Keratinocyte (primary cell): ENCODE measurements at regions not wholly inside any gene's neighbourhood (a gene's known extent, or its start where the extent isn't known, plus 50 kb on each side); places are given as distances from the start of the nearest gene placed in this dataset.

Source experiments
- DNase-seq: peaks from one replicate; pipeline ENCODE4 v3.0.0-alpha.2; 2011; ENCODE audit warnings: low read depth, missing footprints, low spot score
- FAIRE-seq: peaks from 2 replicates; lab custom pipeline; 2011; peaks lifted over from hg19 to GRCh38; lab: Jason Lieb, UNC
- H2AFZ ChIP-seq: 2 replicates; pipeline ENCODE4 v1.6.0; 2012; ENCODE audit warnings: low read length, control low read depth, inconsistent platforms; ENCODE audit not compliant: control insufficient read depth
- H3K27ac ChIP-seq: 2 replicates; pipeline ENCODE4 v1.5.1; 2011; ENCODE audit warnings: low read length; ENCODE audit not compliant: control insufficient read depth, insufficient read depth
- H3K27me3 ChIP-seq: 3 replicates; pipeline ENCODE4 v1.6.0; 2011; ENCODE audit warnings: low read length; ENCODE audit not compliant: control insufficient read depth, insufficient read depth; ENCODE audit errors: extremely low read depth
- H3K36me3 ChIP-seq, 2 experiments: 2 replicates in 1 of 2; 3 replicates in 1 of 2; pipeline ENCODE4 v1.5.1; 2011; ENCODE audit warnings: low read length in 2 of 2, mild to moderate bottlenecking in 1 of 2; ENCODE audit not compliant: control insufficient read depth in 2 of 2, insufficient read depth in 2 of 2; ENCODE audit errors: extremely low read depth in 1 of 2
- H3K4me1 ChIP-seq: 3 replicates; pipeline ENCODE4 v1.5.1; 2011; ENCODE audit warnings: low read length; ENCODE audit not compliant: control insufficient read depth, insufficient read depth; ENCODE audit errors: extremely low read depth
- H3K4me2 ChIP-seq: 3 replicates; pipeline ENCODE4 v1.6.0; 2011; ENCODE audit warnings: low read depth, low read length; ENCODE audit not compliant: control insufficient read depth, insufficient read depth; ENCODE audit errors: extremely low read depth
- H3K4me3 ChIP-seq, 3 experiments: fragments of 200-600 bp in 1 of 3; sonication (generic) in 1 of 3; 2 replicates in 2 of 3; 3 replicates in 1 of 3; pipeline ENCODE4 v1.5.1; 2011 to 2016; ENCODE audit warnings: low read length in 3 of 3, mild to moderate bottlenecking in 3 of 3, control low read depth in 2 of 3, inconsistent platforms in 1 of 3, low read depth in 1 of 3, mixed read lengths in 1 of 3, mixed run types in 1 of 3, moderate library complexity in 1 of 3; ENCODE audit not compliant: control insufficient read depth in 2 of 3, insufficient read depth in 2 of 3; ENCODE audit errors: extremely low read depth in 1 of 3
- H3K79me2 ChIP-seq: 2 replicates; pipeline ENCODE4 v1.6.0; 2012; ENCODE audit warnings: low read length; ENCODE audit not compliant: control insufficient read depth, insufficient read depth
- H3K9ac ChIP-seq: 3 replicates; pipeline ENCODE4 v1.6.0; 2011; ENCODE audit warnings: low read length; ENCODE audit not compliant: control insufficient read depth, insufficient read depth; ENCODE audit errors: extremely low read depth
- H3K9me1 ChIP-seq: 3 replicates; pipeline ENCODE4 v1.6.0; 2011; ENCODE audit warnings: low read length; ENCODE audit not compliant: control insufficient read depth, insufficient read depth; ENCODE audit errors: extremely low read depth
- H3K9me3 ChIP-seq: 2 replicates; pipeline ENCODE4 v1.5.1; 2012; ENCODE audit warnings: low read depth, low read length; ENCODE audit not compliant: control insufficient read depth
- H4K20me1 ChIP-seq: 3 replicates; pipeline ENCODE4 v1.6.0; 2011; ENCODE audit warnings: low read length; ENCODE audit not compliant: control insufficient read depth, insufficient read depth; ENCODE audit errors: extremely low read depth
- EZH2 ChIP-seq: IDR thresholded peaks from one replicate; pipeline ENCODE4 v1.6.1; 2012; ENCODE audit warnings: inconsistent platforms, mild to moderate bottlenecking, low read length, moderate library complexity
- dilution Hi-C: fragments of 300-500 bp; cut with MboI; formaldehyde crosslinking; loops from one replicate; pipeline ENCODE4 v1.7.0; 2020; ENCODE audit warnings: low sequenced_read_pairs; ENCODE audit not compliant: extremely low pct_ligation_motif_present
- TF ChIP-seq, protein P1 (sequence below), 3 experiments: IDR thresholded peaks in 1 of 3; conservative IDR thresholded peaks in 1 of 3; optimal IDR thresholded peaks in 1 of 3; 2 replicates in 2 of 3; 3 replicates in 1 of 3; pipeline versions ENCODE3 to v1.5.1; 2011; ENCODE audit warnings: low read length in 3 of 3, mild to moderate bottlenecking in 3 of 3, moderate library complexity in 2 of 3, control low read depth in 1 of 3, inconsistent platforms in 1 of 3; ENCODE audit not compliant: insufficient read depth in 2 of 3; ENCODE audit errors: extremely low read depth in 1 of 3

DNA sequence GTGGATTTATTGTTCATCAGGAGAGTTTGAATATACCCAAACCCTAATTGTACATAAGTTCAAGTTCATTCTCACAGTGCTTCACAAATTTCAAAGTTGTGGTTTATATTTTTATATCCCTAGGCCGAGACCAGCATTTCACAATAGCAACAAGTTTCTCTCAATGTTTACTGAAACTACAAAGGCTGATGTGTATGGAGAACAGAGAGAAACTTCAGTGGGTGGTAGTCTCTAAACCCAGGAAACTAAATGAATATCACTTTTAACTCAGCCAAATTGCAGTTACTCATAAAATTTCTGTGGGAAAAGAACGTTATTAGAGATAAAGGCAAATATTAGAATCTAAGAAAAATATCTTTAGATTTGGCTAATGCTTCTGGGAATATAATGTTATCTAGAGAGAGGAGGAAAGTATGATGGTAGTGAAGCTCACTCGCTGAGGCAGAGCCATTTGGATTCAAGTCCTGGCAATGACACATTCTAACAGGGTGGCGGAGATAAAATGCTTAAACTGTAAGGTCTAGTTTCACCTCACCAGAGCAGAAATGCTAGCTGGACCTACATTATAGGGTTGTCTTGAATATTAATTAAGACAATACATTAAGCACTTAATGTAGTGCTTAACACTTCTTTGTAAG, 514.8 kb downstream of the EPHA3 start:
- Histone ChIP-seq H4K20me1 (no peaks in the 10 kb centered on the region), H3K27me3 (no peaks in the 10 kb centered on the region), H3K9ac (no peak overlapping the region), H2AFZ (no peak overlapping the region), H3K36me3 (no peaks in the 10 kb centered on the region), H3K9me3 (no peaks in the 10 kb centered on the region), H3K27ac (no peak overlapping the region), H3K4me1 (no peaks in the 10 kb centered on the region), H3K4me2 (no peak overlapping the region), H3K9me1 (no peaks in the 10 kb centered on the region), H3K79me2 (no peaks in the 10 kb centered on the region), H3K4me3 (no peak overlapping the region)
- no peak for FAIRE-seq
- TF ChIP-seq, protein P1, sequence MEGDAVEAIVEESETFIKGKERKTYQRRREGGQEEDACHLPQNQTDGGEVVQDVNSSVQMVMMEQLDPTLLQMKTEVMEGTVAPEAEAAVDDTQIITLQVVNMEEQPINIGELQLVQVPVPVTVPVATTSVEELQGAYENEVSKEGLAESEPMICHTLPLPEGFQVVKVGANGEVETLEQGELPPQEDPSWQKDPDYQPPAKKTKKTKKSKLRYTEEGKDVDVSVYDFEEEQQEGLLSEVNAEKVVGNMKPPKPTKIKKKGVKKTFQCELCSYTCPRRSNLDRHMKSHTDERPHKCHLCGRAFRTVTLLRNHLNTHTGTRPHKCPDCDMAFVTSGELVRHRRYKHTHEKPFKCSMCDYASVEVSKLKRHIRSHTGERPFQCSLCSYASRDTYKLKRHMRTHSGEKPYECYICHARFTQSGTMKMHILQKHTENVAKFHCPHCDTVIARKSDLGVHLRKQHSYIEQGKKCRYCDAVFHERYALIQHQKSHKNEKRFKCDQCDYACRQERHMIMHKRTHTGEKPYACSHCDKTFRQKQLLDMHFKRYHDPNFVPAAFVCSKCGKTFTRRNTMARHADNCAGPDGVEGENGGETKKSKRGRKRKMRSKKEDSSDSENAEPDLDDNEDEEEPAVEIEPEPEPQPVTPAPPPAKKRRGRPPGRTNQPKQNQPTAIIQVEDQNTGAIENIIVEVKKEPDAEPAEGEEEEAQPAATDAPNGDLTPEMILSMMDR (optimal IDR thresholded peaks at IDR 0.05 in 1 of 3, IDR thresholded peaks at IDR 0.05 in 1 of 3, conservative IDR thresholded peaks at IDR 0.05 in 1 of 3; ENCODE audit: extremely low read depth in 1 of 3, insufficient read depth in 2 of 3, low read length in 3 of 3), result no peak
- TF ChIP-seq EZH2, result no peak
- dilution Hi-C loops, result no loop called here
- no peak for DNase-seq

DNA sequence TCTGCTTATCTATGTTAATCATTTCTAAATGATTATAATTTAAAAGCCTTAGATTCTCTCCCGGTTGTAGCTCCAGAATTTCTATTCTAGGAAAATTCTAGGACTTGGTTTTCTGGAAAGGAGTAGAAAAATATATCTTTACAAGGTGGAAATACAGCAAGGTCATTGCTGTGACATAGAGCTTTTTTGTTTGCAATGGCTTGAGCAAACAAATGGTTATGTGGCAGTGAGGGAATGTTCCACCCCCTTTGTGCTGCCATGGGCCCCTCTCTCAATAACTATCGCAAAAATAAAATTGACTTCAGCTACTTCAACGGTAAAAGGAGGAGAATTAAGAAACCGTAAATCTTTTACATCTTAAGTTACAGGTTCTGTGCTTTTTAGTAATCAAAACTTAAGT, 517.1 kb downstream of the EPHA3 start:
- Histone ChIP-seq H3K4me2 (no peak overlapping the region), H3K9me3 (no peaks in the 10 kb centered on the region), H3K9ac (no peak overlapping the region), H2AFZ (no peak overlapping the region), H3K4me3 (no peak overlapping the region), H3K27me3 (no peaks in the 10 kb centered on the region), H4K20me1 (no peaks in the 10 kb centered on the region), H3K9me1 (no peaks in the 10 kb centered on the region), H3K27ac (no peak overlapping the region), H3K36me3 (no peaks in the 10 kb centered on the region), H3K79me2 (no peaks in the 10 kb centered on the region), H3K4me1 (no peaks in the 10 kb centered on the region)
- FAIRE-seq, result no peak
- no peak for DNase-seq
- dilution Hi-C loops, result no loop called here
- TF ChIP-seq EZH2, result no peak
- TF ChIP-seq, protein P1 (optimal IDR thresholded peaks at IDR 0.05 in 1 of 3, IDR thresholded peaks at IDR 0.05 in 1 of 3, conservative IDR thresholded peaks at IDR 0.05 in 1 of 3; ENCODE audit: extremely low read depth in 1 of 3, insufficient read depth in 2 of 3, low read length in 3 of 3), result no peak
